ENCODE measurements at regions not wholly inside any gene's neighbourhood (a gene's known extent, or its start where the extent isn't known, plus 50 kb on each side); places are given as distances from the start of the nearest gene placed in this dataset.

DNA sequence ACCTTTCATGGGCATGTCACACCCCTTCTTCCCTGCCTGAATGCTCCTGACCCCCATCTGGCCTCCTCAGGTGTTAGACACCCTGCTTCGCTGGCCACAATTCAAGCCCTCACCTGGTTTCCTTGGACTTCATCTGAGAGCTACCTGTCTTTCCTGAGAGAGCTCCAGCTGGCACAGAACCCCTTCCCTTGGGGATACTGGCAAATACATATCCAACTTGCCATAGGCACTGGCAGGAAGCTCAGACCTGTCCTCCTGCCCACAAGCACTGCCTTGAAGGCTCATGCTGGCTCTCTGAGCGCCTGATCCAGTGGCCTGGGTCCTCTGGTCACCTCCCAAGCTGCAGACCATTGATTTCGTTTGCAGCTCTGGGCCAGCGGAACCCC lies 74.1 kb upstream of the MAP4K3 start (continued):
- TF ChIP-seq, protein P1, sequence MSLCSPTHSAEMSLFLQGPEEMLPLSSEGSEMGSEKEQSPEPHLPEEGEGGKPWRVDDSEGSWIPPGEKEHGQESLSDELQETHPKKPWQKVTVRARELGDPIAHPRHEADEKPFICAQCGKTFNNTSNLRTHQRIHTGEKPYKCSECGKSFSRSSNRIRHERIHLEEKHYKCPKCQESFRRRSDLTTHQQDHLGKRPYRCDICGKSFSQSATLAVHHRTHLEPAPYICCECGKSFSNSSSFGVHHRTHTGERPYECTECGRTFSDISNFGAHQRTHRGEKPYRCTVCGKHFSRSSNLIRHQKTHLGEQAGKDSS (CRISPR knock-in tag; IDR thresholded peaks at IDR 0.05; ENCODE audit: borderline replicate concordance, low read depth): 0 out of 2 replicates have a peak, but pooled peaks have one; percentile 2
- TF ChIP-seq ZBTB38 (CRISPR knock-in tag; IDR thresholded peaks at IDR 0.05): 0 out of 2 replicates have a peak, but pooled peaks have one; percentile 36

DNA sequence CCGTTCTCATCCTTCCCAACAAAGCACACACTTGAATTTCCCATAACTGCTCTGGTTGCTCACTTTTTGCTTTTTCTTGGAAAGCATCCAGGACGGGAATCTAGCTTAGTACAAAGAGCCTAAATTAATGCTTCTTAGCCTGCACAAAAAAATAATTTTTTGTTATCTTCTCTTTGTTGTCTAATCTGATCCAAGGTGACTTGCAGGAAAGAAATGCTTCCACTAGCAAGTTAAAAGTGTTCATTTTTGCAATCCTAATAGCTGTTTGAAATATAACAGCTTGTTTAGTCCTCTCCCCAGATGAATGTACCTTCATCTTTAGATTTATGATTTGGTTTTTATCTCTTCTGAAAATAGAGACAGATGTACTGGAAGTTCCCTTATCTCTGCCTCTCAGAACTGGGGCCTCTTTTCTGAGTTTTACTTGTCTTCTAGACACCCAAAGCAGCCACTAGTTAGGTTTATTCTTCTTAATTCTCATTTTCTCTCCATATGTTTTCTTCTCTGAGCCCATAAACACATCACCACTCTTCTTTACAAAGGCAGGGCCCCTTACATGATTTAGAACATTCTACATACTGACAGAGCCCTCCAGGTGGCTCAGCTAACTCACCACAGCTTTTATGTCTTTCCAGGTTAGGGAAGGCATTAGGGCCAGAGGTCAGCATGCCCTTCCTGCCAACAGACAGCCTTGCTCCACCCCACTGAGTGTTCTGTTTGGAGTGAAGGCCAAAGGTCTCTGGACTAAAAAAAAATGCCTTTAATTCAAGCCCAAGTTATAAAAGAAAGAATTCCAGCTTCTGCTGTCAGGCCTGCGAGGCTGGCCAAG lies 74.7 kb upstream of the MAP4K3 start:
- peak; percentile 66 for DNase-seq (ENCODE audit: low spot score)
- intact Hi-C loops (cut with micrococcal nuclease; ENCODE audit: unreplicated experiment): loop anchor here (2.0 to 10.0 kb wide), 2 partner anchors 75 to 183 kb away; partner anchors contain the start of gene MAP4K3
- H3K4me1 ChIP-seq (ENCODE audit: insufficient read depth, low read length): peaks cover 76% of the 10 kb centered on the region
- H3K4me3 ChIP-seq (replicated peaks in 1 of 3; ENCODE audit: insufficient read depth in 1 of 3, low read depth in 2 of 3, low read length in 3 of 3): no peak overlapping the region
- no peaks in the 10 kb centered on the region for H3K27me3 ChIP-seq (ENCODE audit: control insufficient read depth in 1 of 2, insufficient read depth in 2 of 2, low read length in 2 of 2)
- H3K36me3 ChIP-seq (replicated peaks in 1 of 2; ENCODE audit: control insufficient read depth in 1 of 2, insufficient read depth in 2 of 2, low read length in 2 of 2): no peaks in the 10 kb centered on the region; a peak in 1 of 5 replicates
- FAIRE-seq: no peak
- ChIA-PET CTCF (ENCODE audit: low intra/inter-chr PET ratio, low total read pairs) (interaction anchor here (3.2 kb wide), 1 partner anchor 218 kb away, joined by 23 read pairs; no protein-coding TSS in a partner anchor), POLR2A (interaction anchor here (0.8 to 1.9 kb wide), 3 partner anchors 39 to 62 kb away, joined by 4 to 7 read pairs (median 4); no protein-coding TSS in a partner anchor)
- no TSS peak for BruUV-seq (replicated peaks)
- peak overlapping the region; percentile 10; the same call in 1 of the 2 replicates for H3K4me2 ChIP-seq (ENCODE audit: low read depth, low read length)
- peak overlapping the region; percentile 34 for H3K27ac ChIP-seq (ENCODE audit: extremely low read length, insufficient read depth, low read length)
- no peak overlapping the region for H2AFZ ChIP-seq (ENCODE audit: low read length)
- WGBS (ENCODE audit: low lambda C conversion rate): 84% methylated on average over 3 of the region's 3 CpGs
- no peaks in the 10 kb centered on the region for H3K9me3 ChIP-seq (ENCODE audit: low read length)
- in situ Hi-C loops (cut with HindIII; ENCODE audit: extremely low pct_ligation_motif_present, low pct_unique_long_range_greater_than_20kb): loop anchor here (5.0 kb wide), 1 partner anchor 205 kb away; no protein-coding TSS in a partner anchor
- no peak overlapping the region for H3K9ac ChIP-seq (ENCODE audit: insufficient read depth, low read depth, low read length)
- H3K79me2 ChIP-seq (ENCODE audit: insufficient read depth, low read length): no peaks in the 10 kb centered on the region
- H4K20me1 ChIP-seq (ENCODE audit: insufficient read depth, low read length): no peaks in the 10 kb centered on the region
- ATAC-seq: no peak
- TF ChIP-seq FOXC1 (CRISPR knock-in tag; IDR thresholded peaks at IDR 0.05; ENCODE audit: borderline replicate concordance) (no peak), TCF7 (IDR thresholded peaks at IDR 0.05; ENCODE audit: low read depth) (peak; percentile 33; the same call in 1 of the 2 replicates), ZNF430 (CRISPR knock-in tag; IDR thresholded peaks at IDR 0.05) (no peak), ATRX (CRISPR knock-in tag; IDR thresholded peaks at IDR 0.05; ENCODE audit: borderline replicate concordance) (no peak), CCAR2 (optimal IDR thresholded peaks at IDR 0.05; ENCODE audit: low read depth, low read length) (no peak), PPARG (CRISPR knock-in tag; conservative IDR thresholded peaks at IDR 0.05) (peak; percentile 94), FOXJ3 (CRISPR knock-in tag; IDR thresholded peaks at IDR 0.05; ENCODE audit: borderline replicate concordance) (no peak), SPEN (CRISPR knock-in tag; IDR thresholded peaks at IDR 0.05; ENCODE audit: low read depth) (no peak), ELF3 (CRISPR knock-in tag; IDR thresholded peaks at IDR 0.05) (0 out of 2 replicates have a peak, but pooled peaks have one; percentile 44)
- TF ChIP-seq, protein P1 (CRISPR knock-in tag; IDR thresholded peaks at IDR 0.05; ENCODE audit: borderline replicate concordance, low read depth): 0 out of 2 replicates have a peak, but pooled peaks have one; percentile 15
- TF ChIP-seq, protein P2, sequence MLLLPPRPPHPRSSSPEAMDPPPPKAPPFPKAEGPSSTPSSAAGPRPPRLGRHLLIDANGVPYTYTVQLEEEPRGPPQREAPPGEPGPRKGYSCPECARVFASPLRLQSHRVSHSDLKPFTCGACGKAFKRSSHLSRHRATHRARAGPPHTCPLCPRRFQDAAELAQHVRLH (CRISPR knock-in tag; IDR thresholded peaks at IDR 0.05; ENCODE audit: borderline replicate concordance, low read depth): no peak
- TF ChIP-seq, protein P3, sequence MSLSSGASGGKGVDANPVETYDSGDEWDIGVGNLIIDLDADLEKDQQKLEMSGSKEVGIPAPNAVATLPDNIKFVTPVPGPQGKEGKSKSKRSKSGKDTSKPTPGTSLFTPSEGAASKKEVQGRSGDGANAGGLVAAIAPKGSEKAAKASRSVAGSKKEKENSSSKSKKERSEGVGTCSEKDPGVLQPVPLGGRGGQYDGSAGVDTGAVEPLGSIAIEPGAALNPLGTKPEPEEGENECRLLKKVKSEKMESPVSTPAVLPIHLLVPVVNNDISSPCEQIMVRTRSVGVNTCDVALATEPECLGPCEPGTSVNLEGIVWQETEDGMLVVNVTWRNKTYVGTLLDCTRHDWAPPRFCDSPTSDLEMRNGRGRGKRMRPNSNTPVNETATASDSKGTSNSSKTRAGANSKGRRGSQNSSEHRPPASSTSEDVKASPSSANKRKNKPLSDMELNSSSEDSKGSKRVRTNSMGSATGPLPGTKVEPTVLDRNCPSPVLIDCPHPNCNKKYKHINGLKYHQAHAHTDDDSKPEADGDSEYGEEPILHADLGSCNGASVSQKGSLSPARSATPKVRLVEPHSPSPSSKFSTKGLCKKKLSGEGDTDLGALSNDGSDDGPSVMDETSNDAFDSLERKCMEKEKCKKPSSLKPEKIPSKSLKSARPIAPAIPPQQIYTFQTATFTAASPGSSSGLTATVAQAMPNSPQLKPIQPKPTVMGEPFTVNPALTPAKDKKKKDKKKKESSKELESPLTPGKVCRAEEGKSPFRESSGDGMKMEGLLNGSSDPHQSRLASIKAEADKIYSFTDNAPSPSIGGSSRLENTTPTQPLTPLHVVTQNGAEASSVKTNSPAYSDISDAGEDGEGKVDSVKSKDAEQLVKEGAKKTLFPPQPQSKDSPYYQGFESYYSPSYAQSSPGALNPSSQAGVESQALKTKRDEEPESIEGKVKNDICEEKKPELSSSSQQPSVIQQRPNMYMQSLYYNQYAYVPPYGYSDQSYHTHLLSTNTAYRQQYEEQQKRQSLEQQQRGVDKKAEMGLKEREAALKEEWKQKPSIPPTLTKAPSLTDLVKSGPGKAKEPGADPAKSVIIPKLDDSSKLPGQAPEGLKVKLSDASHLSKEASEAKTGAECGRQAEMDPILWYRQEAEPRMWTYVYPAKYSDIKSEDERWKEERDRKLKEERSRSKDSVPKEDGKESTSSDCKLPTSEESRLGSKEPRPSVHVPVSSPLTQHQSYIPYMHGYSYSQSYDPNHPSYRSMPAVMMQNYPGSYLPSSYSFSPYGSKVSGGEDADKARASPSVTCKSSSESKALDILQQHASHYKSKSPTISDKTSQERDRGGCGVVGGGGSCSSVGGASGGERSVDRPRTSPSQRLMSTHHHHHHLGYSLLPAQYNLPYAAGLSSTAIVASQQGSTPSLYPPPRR (CRISPR knock-in tag; IDR thresholded peaks at IDR 0.05; ENCODE audit: borderline replicate concordance): no peak
